ENCODE measurements at regions not wholly inside any gene's neighbourhood (a gene's known extent, or its start where the extent isn't known, plus 50 kb on each side); places are given as distances from the start of the nearest gene placed in this dataset.

GRCh38 chr9:103430469-103430868, 435.3 kb downstream of the CYLC2 start:
- H3K27ac ChIP-seq: no peak overlapping the region
- ATAC-seq (ENCODE audit: insufficient number of reproducible peaks, low FRiP score, low read depth) (no peak), DNase-seq (ENCODE audit: low spot score) (no peak)
- no peaks in the 10 kb centered on the region for H3K9me3 ChIP-seq
- no peaks in the 10 kb centered on the region for H3K36me3 ChIP-seq
- no peaks in the 10 kb centered on the region for H3K4me1 ChIP-seq (ENCODE audit: control insufficient read depth in 1 of 2, low read depth in 2 of 2)
- no peak overlapping the region for H3K4me3 ChIP-seq
- no peak for TF ChIP-seq CTCF (IDR thresholded peaks at IDR 0.05)
- no peaks in the 10 kb centered on the region for H3K27me3 ChIP-seq (replicated peaks; ENCODE audit: insufficient read depth)

GRCh38 chr9:103431809-103432208, 436.7 kb downstream of the CYLC2 start:
- no peak for ATAC-seq (ENCODE audit: insufficient number of reproducible peaks, low FRiP score, low read depth)
- Histone ChIP-seq H3K9me3 (no peaks in the 10 kb centered on the region), H3K36me3 (no peaks in the 10 kb centered on the region), H3K27me3 (replicated peaks; ENCODE audit: insufficient read depth) (no peaks in the 10 kb centered on the region), H3K4me3 (no peak overlapping the region), H3K27ac (no peak overlapping the region), H3K4me1 (ENCODE audit: control insufficient read depth in 1 of 2, low read depth in 2 of 2) (no peaks in the 10 kb centered on the region)
- DNase-seq (ENCODE audit: low spot score): no peak
- TF ChIP-seq CTCF (IDR thresholded peaks at IDR 0.05): no peak

GRCh38 chr9:103444176-103444575, 449.0 kb downstream of the CYLC2 start:
- DNase-seq (ENCODE audit: low spot score): no peak
- no peak for TF ChIP-seq CTCF (IDR thresholded peaks at IDR 0.05)
- no peak for ATAC-seq (ENCODE audit: insufficient number of reproducible peaks, low FRiP score, low read depth)
- Histone ChIP-seq H3K9me3 (no peaks in the 10 kb centered on the region), H3K27me3 (replicated peaks; ENCODE audit: insufficient read depth) (no peaks in the 10 kb centered on the region), H3K36me3 (no peaks in the 10 kb centered on the region), H3K4me3 (no peak overlapping the region), H3K27ac (no peak overlapping the region), H3K4me1 (ENCODE audit: control insufficient read depth in 1 of 2, low read depth in 2 of 2) (no peaks in the 10 kb centered on the region)

GRCh38 chr9:103458826-103459225, 463.7 kb downstream of the CYLC2 start:
- no peak overlapping the region for H3K27ac ChIP-seq
- H3K9me3 ChIP-seq: no peaks in the 10 kb centered on the region
- no peaks in the 10 kb centered on the region for H3K4me1 ChIP-seq (ENCODE audit: control insufficient read depth in 1 of 2, low read depth in 2 of 2)
- H3K27me3 ChIP-seq (replicated peaks; ENCODE audit: insufficient read depth): no peaks in the 10 kb centered on the region
- DNase-seq (ENCODE audit: low spot score) (no peak), ATAC-seq (ENCODE audit: insufficient number of reproducible peaks, low FRiP score, low read depth) (no peak)
- no peak for TF ChIP-seq CTCF (IDR thresholded peaks at IDR 0.05)
- H3K4me3 ChIP-seq: no peak overlapping the region
- H3K36me3 ChIP-seq: no peaks in the 10 kb centered on the region

- H3K27me3 ChIP-seq (replicated peaks; ENCODE audit: insufficient read depth): no peaks in the 10 kb centered on the region
- H3K27ac ChIP-seq: no peak overlapping the region
- DNase-seq (ENCODE audit: low spot score) (no peak), ATAC-seq (ENCODE audit: insufficient number of reproducible peaks, low FRiP score, low read depth) (no peak)
- H3K4me3 ChIP-seq: no peak overlapping the region
- H3K4me1 ChIP-seq (ENCODE audit: control insufficient read depth in 1 of 2, low read depth in 2 of 2): no peaks in the 10 kb centered on the region
- TF ChIP-seq CTCF (IDR thresholded peaks at IDR 0.05): no peak
- H3K9me3 ChIP-seq: no peaks in the 10 kb centered on the region
- no peaks in the 10 kb centered on the region for H3K36me3 ChIP-seq
Measured at GRCh38 chr9:103471241-103471640, 476.1 kb downstream of the CYLC2 start.

Measured in thoracic aorta (tissue), 2 donors.